Kidney (tissue), 13 donors: ENCODE measurements at regions not wholly inside any gene's neighbourhood (a gene's known extent, or its start where the extent isn't known, plus 50 kb on each side); places are given as distances from the start of the nearest gene placed in this dataset.

Experiments used
- DNase-seq, 5 donors: peaks; one replicate each; pipeline ENCODE4 v3.0.0-alpha.2; 2013 to 2020
- FAIRE-seq: peaks from 2 replicates; lab custom pipeline; 2012; peaks lifted over from hg19 to GRCh38; lab: Jason Lieb, UNC
- H3K27ac ChIP-seq, 2 donors: one replicate each; pipeline ENCODE4 v1.7.0; 2013; ENCODE audit warnings: low read depth in 2 of 2, low read length in 2 of 2, inconsistent platforms in 1 of 2
- H3K27me3 ChIP-seq: one replicate; pipeline ENCODE4 v1.7.1; 2013; ENCODE audit warnings: low read length, inconsistent platforms; ENCODE audit not compliant: control insufficient read depth, insufficient read depth
- H3K36me3 ChIP-seq, 3 donors: one replicate each; pipeline versions ENCODE4 v1.7.0 to v1.7.1; 2013; ENCODE audit warnings: low read length in 3 of 3, control low read depth in 1 of 3, inconsistent platforms in 1 of 3; ENCODE audit not compliant: insufficient read depth in 3 of 3, control insufficient read depth in 2 of 3
- H3K4me1 ChIP-seq, 3 donors: one replicate each; pipeline versions ENCODE4 v1.7.0 to v1.7.1; 2013; ENCODE audit warnings: low read length in 3 of 3, inconsistent platforms in 1 of 3, low read depth in 1 of 3; ENCODE audit not compliant: control insufficient read depth in 2 of 3, insufficient read depth in 2 of 3
- H3K4me3 ChIP-seq, 3 donors: one replicate each; pipeline versions ENCODE4 v1.7.0 to v1.8.1; 2013; ENCODE audit warnings: low read length in 3 of 3, control low read depth in 1 of 3, inconsistent platforms in 1 of 3
- H3K9ac ChIP-seq, 3 donors: one replicate each; pipeline versions ENCODE4 v1.7.0 to v1.7.1; 2013; ENCODE audit warnings: low read length in 3 of 3, control low read depth in 1 of 3, inconsistent platforms in 1 of 3
- H3K9me3 ChIP-seq, 3 donors: one replicate each; pipeline versions ENCODE4 v1.7.0 to v1.7.1; 2013; ENCODE audit warnings: low read length in 3 of 3, control low read depth in 1 of 3, inconsistent platforms in 1 of 3; ENCODE audit not compliant: control insufficient read depth in 2 of 3, insufficient read depth in 1 of 3
- intact Hi-C: fragments of 100-400 bp; cut with DNase I; formaldehyde crosslinking; loops from one replicate; pipeline ENCODE4 v1.11.1; 2022
- TF ChIP-seq, protein P1 (sequence below): IDR thresholded peaks from 3 replicates; pipeline ENCODE4 v1.5.1; 2012; ENCODE audit warnings: mild to moderate bottlenecking, moderate library complexity, borderline replicate concordance; ENCODE audit not compliant: insufficient read depth; ENCODE audit errors: extremely low read depth
- donor health status: control.
- donor health status: control.
- donor health status: control.
- donor health status: control.
- donor health status: control.
- donor health status: DM: yes; HTN: yes; CAD: no.
- donor health status: Normal renal cell carcinoma (clear cell type).

DNA sequence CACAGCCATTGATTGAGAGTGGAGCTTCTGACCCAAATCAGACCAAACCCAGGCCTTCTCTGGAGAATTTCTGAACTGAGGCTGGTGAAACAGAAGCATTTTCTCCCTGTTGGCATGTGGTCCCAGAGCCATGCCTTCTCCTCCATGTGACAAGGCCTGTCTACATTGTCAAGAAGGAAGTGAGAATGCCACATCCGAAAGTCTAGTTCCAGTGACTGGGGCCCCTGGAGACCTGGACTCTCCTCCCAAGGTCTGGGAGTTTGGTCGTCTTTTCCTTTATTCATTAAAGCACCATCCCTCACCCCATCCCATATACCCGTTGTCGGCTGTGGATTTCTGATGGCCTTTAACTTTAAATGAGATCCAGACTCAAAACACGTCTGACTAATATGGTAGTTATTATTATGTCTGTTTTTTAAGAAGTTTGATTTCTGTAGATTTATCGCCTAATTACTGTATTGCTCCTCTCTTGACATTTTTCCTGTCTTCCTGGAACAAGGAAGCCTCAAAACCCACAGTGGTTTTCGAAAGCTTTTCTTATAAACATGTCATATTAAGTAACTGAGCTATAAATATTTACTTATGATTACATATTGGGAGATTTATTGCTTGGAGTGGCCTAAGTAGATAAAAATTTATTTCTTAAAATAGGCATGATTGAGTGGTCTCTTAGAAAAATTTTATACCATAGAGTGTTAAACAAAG, 128.3 kb upstream of the FRY start:
- no peak for FAIRE-seq
- Histone ChIP-seq H3K9ac (no peak overlapping the region), H3K27ac (no peak overlapping the region), H3K9me3 (no peaks in the 10 kb centered on the region), H3K36me3 (no peaks in the 10 kb centered on the region), H3K4me1 (no peaks in the 10 kb centered on the region), H3K27me3 (no peaks in the 10 kb centered on the region), H3K4me3 (no peak overlapping the region)
- intact Hi-C loops, result no loop called here
- TF ChIP-seq, protein P1, sequence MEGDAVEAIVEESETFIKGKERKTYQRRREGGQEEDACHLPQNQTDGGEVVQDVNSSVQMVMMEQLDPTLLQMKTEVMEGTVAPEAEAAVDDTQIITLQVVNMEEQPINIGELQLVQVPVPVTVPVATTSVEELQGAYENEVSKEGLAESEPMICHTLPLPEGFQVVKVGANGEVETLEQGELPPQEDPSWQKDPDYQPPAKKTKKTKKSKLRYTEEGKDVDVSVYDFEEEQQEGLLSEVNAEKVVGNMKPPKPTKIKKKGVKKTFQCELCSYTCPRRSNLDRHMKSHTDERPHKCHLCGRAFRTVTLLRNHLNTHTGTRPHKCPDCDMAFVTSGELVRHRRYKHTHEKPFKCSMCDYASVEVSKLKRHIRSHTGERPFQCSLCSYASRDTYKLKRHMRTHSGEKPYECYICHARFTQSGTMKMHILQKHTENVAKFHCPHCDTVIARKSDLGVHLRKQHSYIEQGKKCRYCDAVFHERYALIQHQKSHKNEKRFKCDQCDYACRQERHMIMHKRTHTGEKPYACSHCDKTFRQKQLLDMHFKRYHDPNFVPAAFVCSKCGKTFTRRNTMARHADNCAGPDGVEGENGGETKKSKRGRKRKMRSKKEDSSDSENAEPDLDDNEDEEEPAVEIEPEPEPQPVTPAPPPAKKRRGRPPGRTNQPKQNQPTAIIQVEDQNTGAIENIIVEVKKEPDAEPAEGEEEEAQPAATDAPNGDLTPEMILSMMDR, result no peak
- no peak for DNase-seq

DNA sequence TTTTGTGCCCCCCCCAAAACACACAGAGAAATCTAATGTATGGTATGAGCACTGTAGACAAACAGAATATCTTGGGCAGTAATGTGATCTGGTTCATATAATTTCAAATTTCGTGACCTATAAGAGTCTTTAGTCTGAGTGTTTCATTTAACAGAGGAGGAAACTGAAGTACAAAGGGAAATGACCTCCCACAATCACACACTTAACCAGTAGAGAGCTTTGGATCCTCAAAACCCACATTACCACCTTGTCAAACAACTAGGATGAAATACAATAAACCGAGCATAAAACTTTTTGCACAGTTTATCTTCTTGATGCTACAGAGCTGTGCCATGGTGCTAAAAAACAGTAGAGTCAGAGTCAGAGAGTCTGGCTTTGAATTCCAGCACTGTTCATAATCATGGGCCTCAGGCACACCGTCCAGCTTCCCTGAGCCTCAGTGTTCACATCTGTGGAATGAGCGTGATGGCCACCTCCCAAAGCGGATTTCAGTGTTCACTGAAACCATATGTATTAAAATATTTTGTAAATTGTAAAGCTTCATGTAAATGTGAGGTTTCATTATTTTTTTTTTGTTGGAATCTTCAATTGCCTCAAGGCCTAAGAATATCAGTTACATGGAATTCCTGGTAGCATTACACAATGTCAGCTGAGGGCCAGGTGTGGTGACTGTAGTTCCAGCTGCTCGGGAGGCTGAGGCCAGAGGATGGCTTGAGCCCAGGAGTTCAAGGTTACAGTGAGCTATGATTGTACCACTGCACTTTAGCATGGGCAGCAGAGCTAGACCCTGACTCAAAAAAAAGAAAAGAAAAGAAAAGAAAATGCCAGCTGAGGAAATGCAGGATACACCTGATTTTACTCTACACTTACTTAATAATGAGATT, 126.4 kb upstream of the FRY start:
- Histone ChIP-seq H3K9ac (no peak overlapping the region), H3K27ac (no peak overlapping the region), H3K4me1 (peaks cover 0 to 4% (median 0%) of the 10 kb centered on the region in 3 donors), H3K27me3 (no peaks in the 10 kb centered on the region), H3K9me3 (no peaks in the 10 kb centered on the region), H3K4me3 (no peak overlapping the region), H3K36me3 (no peaks in the 10 kb centered on the region)
- TF ChIP-seq, protein P1, result no peak
- FAIRE-seq (no peak), DNase-seq (no peak)
- intact Hi-C loops, result no loop called here

DNA sequence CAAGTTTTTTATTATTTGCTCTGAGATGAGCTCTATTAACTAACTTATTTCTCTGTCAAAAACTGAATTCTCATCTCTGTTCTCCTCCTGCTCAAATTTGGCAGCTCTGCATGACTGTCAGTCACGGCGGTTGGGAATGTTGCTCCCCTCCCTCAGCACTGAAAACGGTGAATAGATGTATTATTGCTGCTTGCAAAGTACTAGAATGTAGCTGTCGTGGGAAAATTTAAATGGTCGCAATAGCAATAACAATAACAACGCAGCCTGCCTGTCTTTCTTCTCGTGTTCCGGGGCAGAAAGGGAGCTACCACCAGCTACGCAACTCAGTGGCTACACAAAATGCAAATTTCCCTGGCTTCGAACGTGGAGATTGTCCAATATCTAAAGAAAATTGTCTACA, 125.6 kb upstream of the FRY start:
- Histone ChIP-seq H3K36me3 (no peaks in the 10 kb centered on the region), H3K4me3 (no peak overlapping the region), H3K27ac (no peak overlapping the region), H3K9me3 (no peaks in the 10 kb centered on the region), H3K4me1 (peaks cover 0 to 4% (median 0%) of the 10 kb centered on the region in 3 donors), H3K9ac (no peak overlapping the region), H3K27me3 (no peaks in the 10 kb centered on the region)
- TF ChIP-seq, protein P1, result no peak
- intact Hi-C loops, result no loop called here
- DNase-seq (no peak), FAIRE-seq (no peak)
